ENCODE measurements at regions not wholly inside any gene's neighbourhood (a gene's known extent, or its start where the extent isn't known, plus 50 kb on each side); places are given as distances from the start of the nearest gene placed in this dataset.
"Not testable (repeated sequence)": the region's sequence is repeated elsewhere in the genome, so short reads cannot be mapped to it uniquely, and the experiment has no call there.

GRCh38 chr14:83019744-83020414 is 1486.2 kb upstream of the SEL1L start:
- H3K4me1 Mint-ChIP-seq: no peaks in the 10 kb centered on the region
- no peak for ATAC-seq (replicated peaks)

GRCh38 chr14:83021323-83021722 is 1487.7 kb upstream of the SEL1L start:
- Mint-ChIP-seq H3K36me3 (ENCODE audit: low read depth) (no peaks in the 10 kb centered on the region), H3K4me3 (no peak overlapping the region), H3K27me3 (no peaks in the 10 kb centered on the region), H3K27ac (no peak overlapping the region), H3K9me3 (peaks cover 23% of the 10 kb centered on the region), H3K4me1 (no peaks in the 10 kb centered on the region)
- ATAC-seq (replicated peaks): no peak

More at GRCh38 chr14:83019744-83020414, 1486.2 kb upstream of the SEL1L start:
- no peak overlapping the region for H3K4me3 Mint-ChIP-seq
- H3K36me3 Mint-ChIP-seq (ENCODE audit: low read depth): no peaks in the 10 kb centered on the region
- H3K27ac Mint-ChIP-seq: no peak overlapping the region
- H3K9me3 Mint-ChIP-seq: peaks cover 12% of the 10 kb centered on the region
- no peaks in the 10 kb centered on the region for H3K27me3 Mint-ChIP-seq

- Mint-ChIP-seq H3K9me3 (peaks cover 19% of the 10 kb centered on the region), H3K27me3 (no peaks in the 10 kb centered on the region), H3K4me3 (no peak overlapping the region), H3K4me1 (no peaks in the 10 kb centered on the region), H3K27ac (no peak overlapping the region), H3K36me3 (ENCODE audit: low read depth) (no peaks in the 10 kb centered on the region)
- ATAC-seq (replicated peaks): no peak
These were observed 1489.7 kb upstream of the SEL1L start for GRCh38 chr14:83023369-83023768.

- Mint-ChIP-seq H3K4me1 (no peaks in the 10 kb centered on the region), H3K36me3 (ENCODE audit: low read depth) (no peaks in the 10 kb centered on the region), H3K27ac (no peak overlapping the region), H3K9me3 (peaks cover 8% of the 10 kb centered on the region), H3K4me3 (no peak overlapping the region), H3K27me3 (no peaks in the 10 kb centered on the region)
- ATAC-seq (replicated peaks): no peak
These were observed 1507.6 kb upstream of the SEL1L start for GRCh38 chr14:83041224-83041623.

GRCh38 chr14:83042858-83043257 is 1509.2 kb upstream of the SEL1L start:
- H3K36me3 Mint-ChIP-seq (ENCODE audit: low read depth): no peaks in the 10 kb centered on the region
- no peaks in the 10 kb centered on the region for H3K4me1 Mint-ChIP-seq
- H3K27me3 Mint-ChIP-seq: no peaks in the 10 kb centered on the region
- H3K9me3 Mint-ChIP-seq: no peaks in the 10 kb centered on the region
- no peak overlapping the region for H3K4me3 Mint-ChIP-seq
- ATAC-seq (replicated peaks): no peak
- H3K27ac Mint-ChIP-seq: no peak overlapping the region

- H3K27me3 Mint-ChIP-seq: no peaks in the 10 kb centered on the region
- no peaks in the 10 kb centered on the region for H3K36me3 Mint-ChIP-seq (ENCODE audit: low read depth)
- H3K4me3 Mint-ChIP-seq: no peak overlapping the region
- H3K4me1 Mint-ChIP-seq: no peaks in the 10 kb centered on the region
- no peak overlapping the region for H3K27ac Mint-ChIP-seq
- no peaks in the 10 kb centered on the region for H3K9me3 Mint-ChIP-seq
- ATAC-seq (replicated peaks): no peak
These were observed 1510.3 kb upstream of the SEL1L start for GRCh38 chr14:83044001-83044400.

- H3K27me3 Mint-ChIP-seq: no peaks in the 10 kb centered on the region
- H3K4me3 Mint-ChIP-seq: no peak overlapping the region
- H3K9me3 Mint-ChIP-seq: peaks cover 8% of the 10 kb centered on the region
- no peak for ATAC-seq (replicated peaks)
- H3K4me1 Mint-ChIP-seq: no peaks in the 10 kb centered on the region
- no peak overlapping the region for H3K27ac Mint-ChIP-seq
- H3K36me3 Mint-ChIP-seq (ENCODE audit: low read depth): no peaks in the 10 kb centered on the region
These were observed 1513.6 kb upstream of the SEL1L start for GRCh38 chr14:83047059-83047830.

GRCh38 chr14:83053022-83053710 is 1519.5 kb upstream of the SEL1L start:
- H3K4me3 Mint-ChIP-seq: no peak overlapping the region
- no peak for ATAC-seq (replicated peaks)
- H3K9me3 Mint-ChIP-seq: peaks cover 22% of the 10 kb centered on the region
- no peaks in the 10 kb centered on the region for H3K4me1 Mint-ChIP-seq
- H3K27ac Mint-ChIP-seq: no peak overlapping the region
- no peaks in the 10 kb centered on the region for H3K27me3 Mint-ChIP-seq
- H3K36me3 Mint-ChIP-seq (ENCODE audit: low read depth): no peaks in the 10 kb centered on the region

GRCh38 chr14:83058068-83058467 is 1524.4 kb upstream of the SEL1L start:
- Mint-ChIP-seq H3K36me3 (ENCODE audit: low read depth) (no peaks in the 10 kb centered on the region), H3K27ac (no peak overlapping the region)
- no peak for ATAC-seq (replicated peaks)

GRCh38 chr14:83071888-83072501 is 1538.3 kb upstream of the SEL1L start:
- no peak overlapping the region for H3K27ac Mint-ChIP-seq
- H3K4me3 Mint-ChIP-seq: no peak overlapping the region
- H3K27me3 Mint-ChIP-seq: no peaks in the 10 kb centered on the region
- no peak for ATAC-seq (replicated peaks)
- no peaks in the 10 kb centered on the region for H3K4me1 Mint-ChIP-seq
- no peaks in the 10 kb centered on the region for H3K36me3 Mint-ChIP-seq (ENCODE audit: low read depth)
- H3K9me3 Mint-ChIP-seq: peaks cover 10% of the 10 kb centered on the region

More at GRCh38 chr14:83058068-83058467, 1524.4 kb upstream of the SEL1L start:
- H3K4me1 Mint-ChIP-seq: no peaks in the 10 kb centered on the region
- H3K27me3 Mint-ChIP-seq: no peaks in the 10 kb centered on the region
- H3K4me3 Mint-ChIP-seq: no peak overlapping the region
- H3K9me3 Mint-ChIP-seq: peaks cover 19% of the 10 kb centered on the region

- Mint-ChIP-seq H3K27me3 (no peaks in the 10 kb centered on the region), H3K27ac (no peak overlapping the region), H3K4me3 (no peak overlapping the region), H3K9me3 (peaks cover 14% of the 10 kb centered on the region), H3K36me3 (ENCODE audit: low read depth) (no peaks in the 10 kb centered on the region), H3K4me1 (no peaks in the 10 kb centered on the region)
- ATAC-seq (replicated peaks): no peak
These were observed 1551.5 kb upstream of the SEL1L start for GRCh38 chr14:83085136-83085535.

- H3K4me3 Mint-ChIP-seq: no peak overlapping the region
- H3K4me1 Mint-ChIP-seq: no peaks in the 10 kb centered on the region
- no peak for ATAC-seq (replicated peaks)
- H3K27me3 Mint-ChIP-seq: no peaks in the 10 kb centered on the region
- no peak overlapping the region for H3K27ac Mint-ChIP-seq
- H3K9me3 Mint-ChIP-seq: peaks cover 14% of the 10 kb centered on the region
- H3K36me3 Mint-ChIP-seq (ENCODE audit: low read depth): no peaks in the 10 kb centered on the region
These were observed 1552.1 kb upstream of the SEL1L start for GRCh38 chr14:83085725-83086124.

GRCh38 chr14:83091991-83092956 is 1558.6 kb upstream of the SEL1L start:
- not testable (repeated sequence) for H3K9me3 Mint-ChIP-seq; ATAC-seq (replicated peaks); H3K4me3 Mint-ChIP-seq; H3K4me1 Mint-ChIP-seq; H3K36me3 Mint-ChIP-seq (ENCODE audit: low read depth); H3K27ac Mint-ChIP-seq; H3K27me3 Mint-ChIP-seq

- H3K9me3 Mint-ChIP-seq: peaks cover 10% of the 10 kb centered on the region
- H3K4me1 Mint-ChIP-seq: no peaks in the 10 kb centered on the region
- H3K36me3 Mint-ChIP-seq (ENCODE audit: low read depth): no peaks in the 10 kb centered on the region
- no peak overlapping the region for H3K27ac Mint-ChIP-seq
- H3K27me3 Mint-ChIP-seq: no peaks in the 10 kb centered on the region
- H3K4me3 Mint-ChIP-seq: no peak overlapping the region
- no peak for ATAC-seq (replicated peaks)
These were observed 1562.4 kb upstream of the SEL1L start for GRCh38 chr14:83096092-83096491.
